Inferior parietal cortex (tissue), 1 donor: ENCODE measurements at regions not wholly inside any gene's neighbourhood (a gene's known extent, or its start where the extent isn't known, plus 50 kb on each side); places are given as distances from the start of the nearest gene placed in this dataset.

Experiments
- DNase-seq: peaks from one replicate; pipeline ENCODE4 v3.0.0-alpha.2; 2016; ENCODE audit errors: extremely low spot score

GRCh38 chr2:38509947-38510326, 92.8 kb downstream of the HNRNPLL start:
- DNase-seq: no peak

DNA sequence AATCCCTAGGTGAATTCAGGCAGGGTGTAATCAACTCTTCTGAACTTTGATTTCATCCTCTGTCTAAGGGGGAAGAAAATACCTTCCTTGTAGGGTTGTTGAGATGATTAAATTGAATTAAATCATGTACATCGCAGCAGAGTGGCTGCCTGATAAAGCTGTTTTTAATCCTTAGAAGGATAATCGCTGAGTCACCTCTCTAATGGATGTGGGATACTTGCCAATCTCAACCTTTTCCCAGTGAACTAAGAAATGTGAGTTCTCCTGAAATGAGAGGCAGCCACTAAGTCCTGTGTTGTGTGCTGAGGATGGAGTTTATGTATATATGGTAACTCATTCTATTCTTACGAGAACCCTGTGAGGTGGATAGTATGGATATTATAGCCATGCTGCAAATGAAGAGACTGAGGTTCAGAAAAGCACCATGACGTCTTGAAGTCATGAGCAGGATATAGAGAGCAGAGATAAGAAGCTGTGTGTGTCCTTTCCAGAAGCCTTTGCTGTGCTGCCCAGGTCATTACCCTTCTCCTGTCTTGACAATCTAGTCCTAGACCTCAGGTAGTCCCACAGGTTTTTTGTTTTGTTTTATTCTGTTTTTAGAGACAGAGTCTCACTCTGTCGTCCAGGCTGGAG, 93.3 kb downstream of the HNRNPLL start:
- DNase-seq: no peak

GRCh38 chr2:38508311-38509039, 94.3 kb downstream of the HNRNPLL start:
- DNase-seq: peak; percentile 78

GRCh38 chr2:38507712-38508111, 95.0 kb downstream of the HNRNPLL start:
- DNase-seq: no peak

- no peak for DNase-seq
Measured at GRCh38 chr2:38505779-38506178, 96.9 kb downstream of the HNRNPLL start.

- DNase-seq: no peak
Measured at GRCh38 chr2:38504169-38504568, 98.6 kb downstream of the HNRNPLL start.

GRCh38 chr2:38502107-38502506, 100.6 kb downstream of the HNRNPLL start:
- DNase-seq: no peak

GRCh38 chr2:38500283-38500634, 102.5 kb downstream of the HNRNPLL start:
- no peak for DNase-seq

- DNase-seq: no peak
Measured at GRCh38 chr2:38499548-38500282, 103.0 kb downstream of the HNRNPLL start.

DNA sequence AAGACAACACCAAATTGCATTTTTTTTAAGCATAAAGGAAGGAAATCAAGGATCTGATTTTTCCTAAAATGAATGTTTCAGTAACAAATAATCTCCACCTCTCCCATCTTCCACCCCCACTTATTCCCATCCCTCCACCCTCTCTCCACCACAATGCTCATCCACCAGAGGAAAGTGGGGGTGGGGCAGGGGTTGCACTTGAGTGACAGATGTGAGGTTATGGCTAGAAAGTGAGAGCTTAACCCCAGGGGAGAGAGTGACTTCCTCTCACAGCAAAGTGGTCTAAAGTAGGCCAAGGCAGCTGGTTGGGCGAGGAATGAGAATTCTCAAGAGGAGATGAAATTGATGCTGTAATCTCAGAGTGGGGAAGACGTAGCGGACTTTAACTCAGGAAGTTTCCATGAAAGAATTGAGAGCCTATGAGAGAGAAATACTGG, 104.7 kb downstream of the HNRNPLL start:
- no peak for DNase-seq

DNA sequence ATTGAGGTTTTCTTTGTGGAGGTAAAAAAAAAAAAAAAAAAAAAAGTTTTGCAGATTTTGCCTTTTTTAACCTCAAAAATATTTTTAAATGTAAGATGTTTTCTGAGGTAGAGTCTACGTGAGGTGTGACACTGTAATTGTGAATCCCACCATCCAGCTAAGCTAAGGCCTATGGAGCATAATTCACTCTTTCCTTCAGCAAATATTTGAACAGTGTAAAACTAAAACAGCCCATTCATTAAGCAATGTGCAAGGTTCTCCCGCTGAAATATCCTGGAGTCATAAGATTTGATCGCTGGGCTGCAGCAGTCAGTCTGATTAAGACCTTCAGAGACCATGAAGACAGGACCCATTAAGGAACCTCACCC, 105.1 kb downstream of the HNRNPLL start:
- DNase-seq: no peak

DNA sequence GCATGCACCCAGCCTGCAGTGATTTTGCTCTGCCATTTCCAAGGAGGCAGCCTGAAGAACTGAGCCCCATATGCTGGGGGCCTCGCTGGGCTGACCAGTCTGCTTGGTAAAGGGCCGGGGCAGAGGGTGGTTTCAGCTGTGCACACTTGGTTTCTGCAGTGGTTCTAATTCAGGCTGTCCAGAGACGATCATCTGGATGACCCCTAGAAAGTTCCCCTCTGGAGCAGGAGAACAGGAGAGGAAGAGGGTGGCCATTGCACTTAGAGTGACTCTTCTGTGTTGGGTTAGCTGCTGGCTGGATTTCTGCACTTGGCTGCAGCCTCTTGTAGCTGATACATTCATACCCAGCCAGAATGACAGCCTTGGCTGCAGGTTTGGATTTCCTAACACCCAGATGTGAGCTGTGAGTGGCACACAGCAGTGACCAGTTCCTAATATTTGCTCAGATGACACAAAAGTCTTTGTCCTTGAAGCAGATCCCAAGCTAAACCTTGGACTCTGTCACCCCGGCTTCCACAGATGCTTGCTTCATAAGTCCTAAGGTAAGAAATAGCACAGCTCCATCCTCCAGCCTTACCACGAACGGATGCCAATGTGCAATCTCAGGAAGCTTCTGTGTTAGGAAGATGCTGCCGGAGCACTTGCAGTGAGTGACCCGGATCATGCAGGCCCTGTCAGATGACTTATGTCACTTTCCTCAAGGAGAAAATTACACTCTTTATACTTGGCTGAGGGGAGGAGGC, 105.6 kb downstream of the HNRNPLL start:
- DNase-seq: no peak

- no peak for DNase-seq
Measured at GRCh38 chr2:38495880-38496279, 106.8 kb downstream of the HNRNPLL start.

DNA sequence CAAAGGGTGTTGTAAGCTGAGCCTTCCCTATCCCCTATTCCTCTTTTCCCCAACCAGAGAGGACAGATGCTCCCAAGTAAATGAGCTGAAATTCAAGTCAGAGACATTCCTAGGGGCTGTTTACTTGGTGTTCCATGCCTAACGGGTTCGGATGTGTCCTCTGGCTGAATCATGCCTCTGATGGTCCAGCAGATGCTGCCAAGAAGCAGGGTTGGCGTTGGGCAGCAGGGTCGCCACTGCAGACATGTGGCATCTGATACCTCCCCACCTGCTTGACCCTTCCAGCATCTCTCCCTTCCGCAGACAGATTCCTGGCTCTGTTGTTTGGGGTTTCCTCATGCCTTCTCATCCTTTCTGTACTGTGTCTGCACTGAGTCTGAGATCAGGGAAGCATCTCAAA, 108.3 kb downstream of the HNRNPLL start:
- no peak for DNase-seq

GRCh38 chr2:38492042-38492615, 110.6 kb downstream of the HNRNPLL start:
- DNase-seq: no peak

DNA sequence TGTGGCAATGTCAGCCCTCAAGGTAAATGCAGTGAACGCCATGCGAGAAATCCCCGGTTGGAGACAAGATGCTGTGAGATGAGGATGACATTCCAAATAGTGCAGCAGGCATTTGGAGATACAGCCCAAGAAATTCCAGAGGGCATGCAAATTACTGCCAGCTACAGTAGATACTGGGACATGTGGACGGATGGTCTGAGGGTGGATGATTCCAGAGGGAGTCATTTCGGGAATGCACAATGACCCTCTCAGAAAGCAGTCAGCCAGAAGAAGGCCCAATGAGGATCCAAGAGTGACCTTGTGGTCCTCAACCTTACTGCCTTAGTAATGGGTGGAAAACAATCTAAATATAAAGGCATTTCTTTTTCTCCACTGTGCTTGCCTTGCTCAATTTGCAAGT, 111.3 kb downstream of the HNRNPLL start:
- no peak for DNase-seq

DNA sequence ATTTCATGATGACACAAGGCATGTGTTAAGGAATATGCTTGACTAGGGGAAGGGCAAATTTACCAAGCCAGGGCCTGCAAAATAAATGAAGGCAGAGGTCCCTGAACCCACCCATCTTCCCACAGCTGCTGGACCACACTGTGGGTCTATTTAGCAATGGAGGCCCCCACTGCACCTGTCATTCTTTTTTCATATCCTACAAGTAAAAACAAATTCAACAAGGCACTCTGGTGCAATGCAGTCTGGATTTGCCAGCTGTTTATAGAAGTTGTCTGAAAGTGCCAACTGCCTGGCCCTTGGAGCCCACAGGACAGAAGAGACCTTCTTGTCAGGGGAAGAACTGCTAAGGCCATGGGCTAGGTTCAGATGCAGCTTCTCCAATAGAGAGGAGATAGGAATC, 112.8 kb upstream of the ATL2 start:
- no peak for DNase-seq

DNA sequence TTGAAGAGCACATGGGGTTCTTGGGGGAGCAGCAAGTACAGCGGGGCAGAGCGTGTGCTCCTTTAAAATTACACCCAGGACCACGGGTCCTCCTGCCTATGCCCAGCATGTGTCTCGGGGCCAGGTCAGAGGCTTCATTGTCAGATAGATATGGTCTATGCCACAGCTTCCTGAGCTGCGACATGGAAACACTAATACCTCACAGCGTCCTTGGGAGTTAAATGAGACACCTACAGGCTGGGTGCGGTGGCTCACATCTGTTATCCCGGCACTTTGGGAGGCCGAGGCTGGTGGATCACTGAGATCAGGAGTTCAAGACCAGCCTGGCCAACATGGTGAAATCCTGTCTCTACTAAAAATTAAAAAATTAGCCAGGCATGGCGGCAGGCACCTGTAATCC, 110.8 kb upstream of the ATL2 start:
- DNase-seq: no peak

DNA sequence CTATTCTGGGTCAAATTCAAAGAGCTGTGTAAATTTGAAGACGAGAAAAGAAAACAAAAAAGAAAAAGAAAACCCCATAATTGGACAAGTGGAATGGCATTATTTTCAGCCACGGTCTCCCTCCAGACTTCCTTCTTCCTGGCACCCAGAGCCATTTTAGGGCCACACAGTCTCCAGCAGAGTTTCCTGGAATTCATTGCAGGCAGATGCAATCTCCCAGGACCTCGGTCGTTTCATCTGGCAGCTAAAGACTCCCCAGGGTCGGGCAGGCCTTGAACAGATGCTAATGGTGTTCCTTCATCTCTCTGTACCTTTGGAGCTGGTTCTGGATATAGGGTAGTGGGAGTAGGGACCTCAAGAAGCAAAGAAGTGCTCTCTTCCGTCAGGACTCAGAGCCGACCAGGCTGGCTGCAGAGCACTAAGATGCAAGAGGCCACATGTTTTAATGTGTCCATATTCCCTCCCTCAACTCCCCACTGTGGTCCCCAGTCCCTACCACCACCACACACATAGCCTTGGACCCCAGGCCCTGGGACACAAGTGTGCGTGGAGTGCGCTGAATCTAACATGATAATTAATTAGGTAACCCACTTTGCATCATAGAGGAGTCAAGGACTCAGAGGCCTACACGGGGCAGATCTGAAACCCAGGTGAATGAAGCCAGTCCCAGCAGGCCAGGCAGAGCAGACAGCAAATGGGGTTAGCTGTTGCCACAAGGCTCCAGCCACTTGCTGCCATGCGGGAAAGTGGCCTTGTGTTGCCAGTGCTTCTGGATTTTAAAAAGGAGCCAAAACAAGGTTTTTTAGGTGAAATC, 109.3 kb upstream of the ATL2 start:
- DNase-seq: no peak

GRCh38 chr2:38485734-38486133, 108.7 kb upstream of the ATL2 start:
- DNase-seq: no peak

- no peak for DNase-seq
Measured at GRCh38 chr2:38484957-38485356, 107.9 kb upstream of the ATL2 start.
